ENCODE measurements at regions not wholly inside any gene's neighbourhood (a gene's known extent, or its start where the extent isn't known, plus 50 kb on each side); places are given as distances from the start of the nearest gene placed in this dataset.

GRCh38 chr2:15845294-15845693 is 95.1 kb upstream of the MYCN start:
- TF ChIP-seq POLR2A (IDR thresholded peaks at IDR 0.05): no peak
- TF ChIP-seq EP300 (IDR thresholded peaks at IDR 0.05): no peak
- TF ChIP-seq CTCF (IDR thresholded peaks at IDR 0.05): no peak
- no peak for TF ChIP-seq POLR2AphosphoS5 (IDR thresholded peaks at IDR 0.05)
- no peaks in the 10 kb centered on the region for H3K4me1 ChIP-seq
- no peak overlapping the region for H3K27ac ChIP-seq
- peaks cover 0 to 10% (median 7%) of the 10 kb centered on the region in 4 donors for H3K9me3 ChIP-seq
- intact Hi-C loops (cut with DNase I; ENCODE audit: low total_unique reads): no loop called here
- no peak for DNase-seq
- H3K36me3 ChIP-seq: no peaks in the 10 kb centered on the region
- 73 to 89% (median 84%) methylated on average over 2 to 3 of the region's 3 CpGs for WGBS, 5 donors
- H3K4me3 ChIP-seq: no peak overlapping the region
- no peaks in the 10 kb centered on the region for H3K27me3 ChIP-seq

- 85 to 95% (median 90%) methylated on average over 10 of the region's 10 CpGs for WGBS, 5 donors
- no peaks in the 10 kb centered on the region for H3K4me1 ChIP-seq
- no peaks in the 10 kb centered on the region for H3K27me3 ChIP-seq
- TF ChIP-seq CTCF (IDR thresholded peaks at IDR 0.05) (no peak), EP300 (IDR thresholded peaks at IDR 0.05) (no peak), POLR2A (IDR thresholded peaks at IDR 0.05) (no peak), POLR2AphosphoS5 (IDR thresholded peaks at IDR 0.05) (no peak)
- H3K27ac ChIP-seq: no peak overlapping the region
- H3K36me3 ChIP-seq: no peaks in the 10 kb centered on the region
- no peak for DNase-seq
- H3K4me3 ChIP-seq: no peak overlapping the region
- intact Hi-C loops (cut with DNase I; ENCODE audit: low total_unique reads): no loop called here
- H3K9me3 ChIP-seq: peaks cover 0 to 10% (median 7%) of the 10 kb centered on the region in 4 donors
Measured at GRCh38 chr2:15845737-15846405, 94.5 kb upstream of the MYCN start.

- Histone ChIP-seq H3K36me3 (no peaks in the 10 kb centered on the region), H3K4me3 (no peak overlapping the region), H3K9me3 (peaks cover 0 to 10% (median 7%) of the 10 kb centered on the region in 4 donors), H3K4me1 (no peaks in the 10 kb centered on the region), H3K27me3 (no peaks in the 10 kb centered on the region), H3K27ac (no peak overlapping the region)
- TF ChIP-seq CTCF (IDR thresholded peaks at IDR 0.05) (no peak), POLR2AphosphoS5 (IDR thresholded peaks at IDR 0.05) (no peak), POLR2A (IDR thresholded peaks at IDR 0.05) (no peak), EP300 (IDR thresholded peaks at IDR 0.05) (no peak)
- intact Hi-C loops (cut with DNase I; ENCODE audit: low total_unique reads): no loop called here
- peak in 1 of 2 donors; percentile 24 for DNase-seq
- 88 to 95% (median 94%) methylated on average over 7 to 8 of the region's 8 CpGs for WGBS, 5 donors
Measured at GRCh38 chr2:15846626-15847025, 93.7 kb upstream of the MYCN start.

- H3K27ac ChIP-seq: no peak overlapping the region
- peaks cover 0 to 10% (median 7%) of the 10 kb centered on the region in 4 donors for H3K9me3 ChIP-seq
- H3K27me3 ChIP-seq: no peaks in the 10 kb centered on the region
- H3K36me3 ChIP-seq: no peaks in the 10 kb centered on the region
- intact Hi-C loops (cut with DNase I; ENCODE audit: low total_unique reads): no loop called here
- 85 to 100% (median 95%) methylated on average over 1 of the region's 1 CpG for WGBS, 5 donors
- no peaks in the 10 kb centered on the region for H3K4me1 ChIP-seq
- no peak for TF ChIP-seq POLR2A (IDR thresholded peaks at IDR 0.05)
- no peak for TF ChIP-seq CTCF (IDR thresholded peaks at IDR 0.05)
- no peak for TF ChIP-seq POLR2AphosphoS5 (IDR thresholded peaks at IDR 0.05)
- no peak for TF ChIP-seq EP300 (IDR thresholded peaks at IDR 0.05)
- H3K4me3 ChIP-seq: no peak overlapping the region
- DNase-seq: no peak
Measured at GRCh38 chr2:15850534-15850933, 89.8 kb upstream of the MYCN start.
